OCI-LY1 (cell line): ENCODE measurements at regions not wholly inside any gene's neighbourhood (a gene's known extent, or its start where the extent isn't known, plus 50 kb on each side); places are given as distances from the start of the nearest gene placed in this dataset.

ENCODE experiments used
- H2AFZ ChIP-seq: fragments of 200-600 bp; sonication (generic), shearing (Covaris generic); 2 replicates; pipeline ENCODE4 v1.6.0; 2014; ENCODE audit warnings: antibody characterized with exemption, mild to moderate bottlenecking, low read length
- H3F3A ChIP-seq: fragments of 200-600 bp; sonication (generic), shearing (Covaris generic); 2 replicates; pipeline ENCODE4 v1.6.0; 2014; ENCODE audit warnings: mild to moderate bottlenecking, antibody characterized with exemption, low read length, moderate library complexity; ENCODE audit not compliant: insufficient read depth
- H3K27ac ChIP-seq: fragments of 200-600 bp; sonication (generic); 2 replicates; pipeline ENCODE4 v1.5.1; 2014; ENCODE audit warnings: low read length, mixed run types, mild to moderate bottlenecking, low read depth; ENCODE audit not compliant: poor library complexity, severe bottlenecking
- H3K27me3 ChIP-seq: fragments of 200-600 bp; sonication (generic); 2 replicates; pipeline ENCODE4 v1.6.0; 2014; ENCODE audit warnings: antibody characterized with exemption, mild to moderate bottlenecking, low read length, moderate library complexity; ENCODE audit not compliant: insufficient read depth
- H3K36me3 ChIP-seq: fragments of 200-600 bp; sonication (generic); 2 replicates; pipeline ENCODE4 v1.6.1; 2014; ENCODE audit warnings: mild to moderate bottlenecking, antibody characterized with exemption, low read length, moderate library complexity, mixed read lengths; ENCODE audit not compliant: insufficient read depth
- H3K4me1 ChIP-seq: fragments of 200-600 bp; sonication (generic); 2 replicates; pipeline ENCODE4 v1.5.1; 2014; ENCODE audit warnings: mild to moderate bottlenecking, low read length, moderate library complexity; ENCODE audit not compliant: insufficient read depth, severe bottlenecking
- H3K4me2 ChIP-seq: fragments of 200-600 bp; sonication (generic), shearing (Covaris generic); 2 replicates; pipeline ENCODE4 v1.6.1; 2014; ENCODE audit warnings: low read length
- H3K4me3 ChIP-seq: fragments of 200-600 bp; sonication (generic); 2 replicates; pipeline ENCODE4 v1.5.1; 2014; ENCODE audit warnings: low read length, low read depth, mild to moderate bottlenecking, mixed read lengths; ENCODE audit not compliant: poor library complexity, severe bottlenecking
- H3K79me2 ChIP-seq: fragments of 200-600 bp; shearing (Covaris generic); 2 replicates; pipeline ENCODE4 v1.6.1; 2016; ENCODE audit warnings: mixed run types, low read length, mixed read lengths; ENCODE audit not compliant: insufficient read depth
- H3K9ac ChIP-seq: fragments of 200-600 bp; sonication (generic), shearing (Covaris generic); 2 replicates; pipeline ENCODE4 v1.6.1; 2014; ENCODE audit warnings: mild to moderate bottlenecking, low read length, mixed read lengths
- H3K9me2 ChIP-seq: fragments of 200-600 bp; sonication (generic), shearing (Covaris generic); 2 replicates; pipeline ENCODE4 v1.6.1; 2014; ENCODE audit warnings: low read depth, mild to moderate bottlenecking, low read length, mixed read lengths
- H3K9me3 ChIP-seq: fragments of 200-600 bp; shearing (Covaris generic); 2 replicates; pipeline ENCODE4 v1.6.1; 2014; ENCODE audit warnings: low read length, mixed read lengths
- H4K20me1 ChIP-seq: fragments of 200-600 bp; sonication (generic), shearing (Covaris generic); 2 replicates; pipeline ENCODE4 v1.6.0; 2016; ENCODE audit warnings: mild to moderate bottlenecking, low read length; ENCODE audit not compliant: insufficient read depth
- CTCF ChIP-seq: fragments of 200-600 bp; sonication (generic), shearing (Covaris generic); IDR thresholded peaks from 2 replicates; pipeline ENCODE4 v1.5.1; 2017; ENCODE audit warnings: mild to moderate bottlenecking, antibody characterized with exemption, low read length, moderate library complexity, mixed read lengths
- EZH2 ChIP-seq: fragments of 200-600 bp; sonication (generic), shearing (Covaris generic); IDR thresholded peaks from 2 replicates; pipeline ENCODE4 v1.8.0; 2017; ENCODE audit warnings: borderline replicate concordance, mixed run types, mild to moderate bottlenecking, antibody characterized with exemption, low read length, moderate library complexity, mixed read lengths

GRCh38 chr3:150064971-150065370 lies 94.3 kb upstream of the PFN2 start:
- no peak overlapping the region for H3K9ac ChIP-seq
- no peak overlapping the region for H3K4me2 ChIP-seq
- no peaks in the 10 kb centered on the region for H3K36me3 ChIP-seq
- H3K27ac ChIP-seq = no peak overlapping the region
- H3K4me3 ChIP-seq = no peak overlapping the region
- no peaks in the 10 kb centered on the region for H3F3A ChIP-seq
- H3K9me3 ChIP-seq = no peaks in the 10 kb centered on the region
- no peaks in the 10 kb centered on the region for H3K79me2 ChIP-seq
- no peaks in the 10 kb centered on the region for H3K9me2 ChIP-seq
- H3K4me1 ChIP-seq = no peaks in the 10 kb centered on the region
- H2AFZ ChIP-seq = no peak overlapping the region
- TF ChIP-seq EZH2 = no peak
- TF ChIP-seq CTCF = no peak
- no peaks in the 10 kb centered on the region for H4K20me1 ChIP-seq
- H3K27me3 ChIP-seq = no peaks in the 10 kb centered on the region

- Histone ChIP-seq H3K4me1 (no peaks in the 10 kb centered on the region), H3K9me2 (no peaks in the 10 kb centered on the region), H3K9ac (no peak overlapping the region), H4K20me1 (no peaks in the 10 kb centered on the region), H2AFZ (no peak overlapping the region), H3K4me2 (no peak overlapping the region), H3K27me3 (no peaks in the 10 kb centered on the region), H3F3A (no peaks in the 10 kb centered on the region), H3K36me3 (no peaks in the 10 kb centered on the region), H3K9me3 (no peaks in the 10 kb centered on the region), H3K79me2 (no peaks in the 10 kb centered on the region), H3K4me3 (no peak overlapping the region), H3K27ac (no peak overlapping the region)
- TF ChIP-seq CTCF (no peak), EZH2 (no peak)
These were observed 92.5 kb upstream of the PFN2 start for GRCh38 chr3:150063237-150063636.

GRCh38 chr3:150062492-150062891 lies 91.8 kb upstream of the PFN2 start:
- Histone ChIP-seq H3K9ac (no peak overlapping the region), H3K9me2 (no peaks in the 10 kb centered on the region)

More at GRCh38 chr3:150062492-150062891, 91.8 kb upstream of the PFN2 start:
- Histone ChIP-seq H3K79me2 (no peaks in the 10 kb centered on the region), H3F3A (no peaks in the 10 kb centered on the region), H3K36me3 (no peaks in the 10 kb centered on the region), H3K4me3 (no peak overlapping the region), H3K4me2 (no peak overlapping the region), H3K27me3 (no peaks in the 10 kb centered on the region), H3K4me1 (no peaks in the 10 kb centered on the region), H4K20me1 (no peaks in the 10 kb centered on the region), H3K9me3 (no peaks in the 10 kb centered on the region), H2AFZ (no peak overlapping the region), H3K27ac (no peak overlapping the region)
- TF ChIP-seq CTCF = no peak
- no peak for TF ChIP-seq EZH2
